ENCODE measurements at regions not wholly inside any gene's neighbourhood (a gene's known extent, or its start where the extent isn't known, plus 50 kb on each side); places are given as distances from the start of the nearest gene placed in this dataset.

- no peak overlapping the region for H3K4me3 ChIP-seq (ENCODE audit: low read depth, low read length)
- TF ChIP-seq CTCF (conservative IDR thresholded peaks at IDR 0.05; ENCODE audit: low read depth, low read length): no peak
- DNase-seq (ENCODE audit: low read depth): peak; percentile 86
These were observed 289.7 kb upstream of the TPM1 start for GRCh38 chr15:62752657-62753517.

GRCh38 chr15:62753518-62754221, 288.9 kb upstream of the TPM1 start:
- DNase-seq (ENCODE audit: low read depth): no peak
- H3K4me3 ChIP-seq (ENCODE audit: low read depth, low read length): no peak overlapping the region
- no peak for TF ChIP-seq CTCF (conservative IDR thresholded peaks at IDR 0.05; ENCODE audit: low read depth, low read length)

- no peak overlapping the region for H3K4me3 ChIP-seq (ENCODE audit: low read depth, low read length)
- no peak for DNase-seq (ENCODE audit: low read depth)
- TF ChIP-seq CTCF (conservative IDR thresholded peaks at IDR 0.05; ENCODE audit: low read depth, low read length): no peak
These were observed 286.1 kb upstream of the TPM1 start for GRCh38 chr15:62756326-62756994.

- H3K4me3 ChIP-seq (ENCODE audit: low read depth, low read length): no peak overlapping the region
- DNase-seq (ENCODE audit: low read depth): no peak
- TF ChIP-seq CTCF (conservative IDR thresholded peaks at IDR 0.05; ENCODE audit: low read depth, low read length): no peak
These were observed 285.6 kb upstream of the TPM1 start for GRCh38 chr15:62756995-62757360.

- H3K4me3 ChIP-seq (ENCODE audit: low read depth, low read length): no peak overlapping the region
- no peak for TF ChIP-seq CTCF (conservative IDR thresholded peaks at IDR 0.05; ENCODE audit: low read depth, low read length)
- no peak for DNase-seq (ENCODE audit: low read depth)
These were observed 285.0 kb upstream of the TPM1 start for GRCh38 chr15:62757535-62757934.

GRCh38 chr15:62758126-62758951, 284.2 kb upstream of the TPM1 start:
- peak; percentile 93 for DNase-seq (ENCODE audit: low read depth)
- peak overlapping the region; percentile 28 for H3K4me3 ChIP-seq (ENCODE audit: low read depth, low read length)

More at GRCh38 chr15:62758126-62758951, 284.2 kb upstream of the TPM1 start:
- TF ChIP-seq CTCF (conservative IDR thresholded peaks at IDR 0.05; ENCODE audit: low read depth, low read length): no peak

All from epithelial cell of proximal tubule (primary cell).